MM.1S (cell line): ENCODE measurements at regions not wholly inside any gene's neighbourhood (a gene's known extent, or its start where the extent isn't known, plus 50 kb on each side); places are given as distances from the start of the nearest gene placed in this dataset.

Experiments
- DNase-seq: peaks from one replicate; pipeline ENCODE4 v3.0.0-alpha.2; 2015
- H2AFZ ChIP-seq: fragments of 300-600 bp; sonication (generic); 2 replicates; pipeline ENCODE4 v1.6.0; 2016; ENCODE audit warnings: antibody characterized with exemption, low read length
- H3F3A ChIP-seq: fragments of 300-600 bp; sonication (generic); 2 replicates; pipeline ENCODE4 v1.6.1; 2016; ENCODE audit warnings: mild to moderate bottlenecking, antibody characterized with exemption, low read length, moderate library complexity, mixed read lengths; ENCODE audit not compliant: insufficient read depth
- H3K27ac ChIP-seq: fragments of 300-600 bp; sonication (generic); 2 replicates; pipeline ENCODE4 v1.5.1; 2016; ENCODE audit warnings: mild to moderate bottlenecking, low read length
- H3K27me3 ChIP-seq: fragments of 300-600 bp; sonication (generic); replicated peaks from 2 replicates; pipeline ENCODE4 v1.6.0; 2016; ENCODE audit warnings: low read length; ENCODE audit not compliant: insufficient read depth
- H3K36me3 ChIP-seq: fragments of 300-600 bp; sonication (generic); replicated peaks from 2 replicates; pipeline ENCODE4 v1.6.1; 2016; ENCODE audit warnings: mild to moderate bottlenecking, low read length, mixed read lengths; ENCODE audit not compliant: insufficient read depth
- H3K4me1 ChIP-seq: fragments of 300-600 bp; sonication (generic); 2 replicates; pipeline ENCODE4 v1.6.1; 2016; ENCODE audit warnings: low read length, mixed read lengths
- H3K4me2 ChIP-seq: fragments of 300-600 bp; sonication (generic); 2 replicates; pipeline ENCODE4 v1.6.0; 2016; ENCODE audit warnings: low read depth, low read length
- H3K4me3 ChIP-seq: fragments of 300-600 bp; sonication (generic); 2 replicates; pipeline ENCODE4 v1.5.1; 2016; ENCODE audit warnings: low read length, mixed read lengths
- H3K79me2 ChIP-seq: fragments of 300-600 bp; sonication (generic); 2 replicates; pipeline ENCODE4 v1.6.1; 2016; ENCODE audit warnings: mixed run types, low read length, mixed read lengths
- H3K9ac ChIP-seq: fragments of 300-600 bp; sonication (generic); 2 replicates; pipeline ENCODE4 v1.6.1; 2016; ENCODE audit warnings: low read length, mixed read lengths
- H3K9me2 ChIP-seq: fragments of 300-600 bp; sonication (generic); replicated peaks from 2 replicates; pipeline ENCODE4 v1.6.1; 2016; ENCODE audit warnings: mild to moderate bottlenecking, low read length, mixed read lengths; ENCODE audit not compliant: insufficient read depth
- H3K9me3 ChIP-seq: fragments of 300-600 bp; sonication (generic); replicated peaks from 2 replicates; pipeline ENCODE4 v1.6.1; 2016; ENCODE audit warnings: mild to moderate bottlenecking, low read length, mixed read lengths; ENCODE audit not compliant: insufficient read depth
- H4K20me1 ChIP-seq: fragments of 300-600 bp; sonication (generic); 2 replicates; pipeline ENCODE4 v1.6.1; 2016; ENCODE audit warnings: mild to moderate bottlenecking, low read length, moderate library complexity, mixed read lengths; ENCODE audit not compliant: insufficient read depth
- EZH2 ChIP-seq: fragments of 300-600 bp; sonication (generic); optimal IDR thresholded peaks from 2 replicates; pipeline ENCODE3; 2017; ENCODE audit warnings: low read depth, mild to moderate bottlenecking, antibody characterized with exemption, low read length, mixed read lengths
- EZH2phosphoT487 ChIP-seq: fragments of 300-600 bp; sonication (generic); IDR thresholded peaks from 2 replicates; pipeline ENCODE4 v1.6.1; 2018; ENCODE audit warnings: antibody characterized with exemption, low read length
- TF ChIP-seq, protein P1 (sequence below): fragments of 300-600 bp; sonication (generic); IDR thresholded peaks from 2 replicates; pipeline ENCODE4 v1.5.1; 2016; ENCODE audit warnings: antibody characterized with exemption, low read length, mixed read lengths

DNA sequence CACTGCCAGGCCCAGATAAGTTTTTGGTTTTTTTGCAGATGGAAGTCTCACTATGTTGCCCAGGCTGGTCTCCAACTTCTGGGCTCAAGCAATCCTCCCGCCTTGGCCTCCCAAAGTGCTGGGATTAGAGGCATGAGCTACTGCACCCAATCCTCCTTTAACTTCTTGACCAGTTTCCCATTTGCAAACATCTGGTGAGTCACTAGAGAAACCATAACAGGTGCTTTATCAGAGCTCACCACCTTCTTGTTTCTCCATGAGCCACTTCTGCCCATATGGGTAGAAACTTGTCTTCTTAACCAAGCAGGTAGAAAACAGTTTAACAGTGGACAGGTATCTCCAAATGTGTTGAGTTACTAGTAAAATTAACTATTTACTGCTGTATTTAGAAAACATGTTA is 128.4 kb upstream of the AP1S2 start:
- Histone ChIP-seq H3K79me2 (no peaks in the 10 kb centered on the region), H3K27me3 (no peaks in the 10 kb centered on the region), H3K4me3 (no peak overlapping the region), H3K9me2 (no peaks in the 10 kb centered on the region), H3F3A (no peaks in the 10 kb centered on the region), H4K20me1 (no peaks in the 10 kb centered on the region), H3K9ac (no peak overlapping the region), H3K9me3 (no peaks in the 10 kb centered on the region), H2AFZ (no peak overlapping the region), H3K36me3 (no peaks in the 10 kb centered on the region), H3K4me1 (no peaks in the 10 kb centered on the region), H3K27ac (no peak overlapping the region), H3K4me2 (no peak overlapping the region)
- no peak for DNase-seq
- TF ChIP-seq, protein P1, sequence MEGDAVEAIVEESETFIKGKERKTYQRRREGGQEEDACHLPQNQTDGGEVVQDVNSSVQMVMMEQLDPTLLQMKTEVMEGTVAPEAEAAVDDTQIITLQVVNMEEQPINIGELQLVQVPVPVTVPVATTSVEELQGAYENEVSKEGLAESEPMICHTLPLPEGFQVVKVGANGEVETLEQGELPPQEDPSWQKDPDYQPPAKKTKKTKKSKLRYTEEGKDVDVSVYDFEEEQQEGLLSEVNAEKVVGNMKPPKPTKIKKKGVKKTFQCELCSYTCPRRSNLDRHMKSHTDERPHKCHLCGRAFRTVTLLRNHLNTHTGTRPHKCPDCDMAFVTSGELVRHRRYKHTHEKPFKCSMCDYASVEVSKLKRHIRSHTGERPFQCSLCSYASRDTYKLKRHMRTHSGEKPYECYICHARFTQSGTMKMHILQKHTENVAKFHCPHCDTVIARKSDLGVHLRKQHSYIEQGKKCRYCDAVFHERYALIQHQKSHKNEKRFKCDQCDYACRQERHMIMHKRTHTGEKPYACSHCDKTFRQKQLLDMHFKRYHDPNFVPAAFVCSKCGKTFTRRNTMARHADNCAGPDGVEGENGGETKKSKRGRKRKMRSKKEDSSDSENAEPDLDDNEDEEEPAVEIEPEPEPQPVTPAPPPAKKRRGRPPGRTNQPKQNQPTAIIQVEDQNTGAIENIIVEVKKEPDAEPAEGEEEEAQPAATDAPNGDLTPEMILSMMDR: no peak

DNA sequence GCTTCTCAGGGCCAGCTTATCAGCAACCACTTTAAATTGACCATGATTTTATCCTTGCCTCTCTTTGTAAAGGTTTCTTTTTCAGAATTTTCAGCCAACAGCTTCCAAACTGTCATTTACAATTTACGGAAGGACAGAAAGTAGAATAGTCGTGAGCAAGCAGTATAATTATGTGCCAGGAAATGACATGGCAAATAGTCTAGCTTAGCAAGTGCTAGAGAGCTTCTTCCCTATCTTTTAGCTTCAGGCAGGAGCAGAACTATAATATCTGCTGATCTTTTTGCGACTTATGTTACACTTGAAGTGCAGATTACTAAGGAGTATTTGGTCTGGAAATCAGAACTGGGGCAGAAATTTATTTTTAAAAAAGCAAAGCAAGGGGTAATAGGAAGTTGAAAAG is 123.0 kb upstream of the AP1S2 start:
- Histone ChIP-seq H3K9me3 (no peaks in the 10 kb centered on the region), H3K4me1 (no peaks in the 10 kb centered on the region), H3K79me2 (no peaks in the 10 kb centered on the region), H2AFZ (no peak overlapping the region), H3K4me3 (no peak overlapping the region), H4K20me1 (no peaks in the 10 kb centered on the region), H3F3A (no peaks in the 10 kb centered on the region), H3K9ac (no peak overlapping the region), H3K9me2 (no peaks in the 10 kb centered on the region), H3K27ac (no peak overlapping the region), H3K4me2 (no peak overlapping the region), H3K27me3 (no peaks in the 10 kb centered on the region), H3K36me3 (no peaks in the 10 kb centered on the region)
- DNase-seq: no peak
- TF ChIP-seq EZH2phosphoT487 (no peak), EZH2 (no peak)
- TF ChIP-seq, protein P1: no peak

DNA sequence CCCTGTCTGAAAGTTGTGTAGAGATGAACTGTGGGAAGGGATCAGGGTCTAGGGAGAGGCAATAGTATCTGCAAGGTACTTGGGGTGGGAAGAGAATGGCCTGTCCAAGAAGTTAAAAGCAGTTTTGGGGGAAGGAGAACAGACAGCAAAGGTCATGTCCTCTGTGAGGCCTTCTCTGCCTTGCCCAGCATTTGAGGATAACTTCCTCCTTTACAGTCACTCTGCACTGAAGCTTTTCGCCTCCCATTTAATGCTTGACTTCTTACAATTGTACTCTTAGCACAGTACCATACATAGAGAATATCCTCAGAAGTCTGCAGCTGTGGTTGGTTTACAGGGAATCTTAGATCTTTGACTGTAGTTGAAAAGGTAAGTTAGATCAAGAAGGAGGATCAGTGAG is 121.8 kb upstream of the AP1S2 start:
- DNase-seq: no peak
- no peak for TF ChIP-seq EZH2phosphoT487
- no peak for TF ChIP-seq EZH2
- TF ChIP-seq, protein P1: no peak
- no peaks in the 10 kb centered on the region for H3K27me3 ChIP-seq

DNA sequence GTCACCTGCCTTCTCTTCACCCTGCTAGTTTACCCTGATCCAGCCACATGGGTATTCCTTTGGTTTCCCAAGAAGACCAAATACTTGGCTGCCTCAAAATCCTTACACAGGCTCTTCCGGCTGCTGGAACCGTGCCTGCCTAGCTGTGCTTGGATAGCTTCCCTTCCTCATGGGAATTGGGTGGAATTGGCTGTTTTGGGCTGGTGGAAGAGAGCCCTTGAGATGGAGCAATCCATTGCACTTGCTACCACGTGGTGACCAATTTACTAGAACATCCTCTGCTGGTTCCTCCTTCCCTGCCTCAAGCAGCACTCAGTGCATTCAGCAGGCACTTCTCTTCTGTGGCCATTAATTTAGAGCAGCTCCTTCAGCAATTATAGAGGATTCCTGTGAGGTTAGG is 119.3 kb upstream of the AP1S2 start:
- no peaks in the 10 kb centered on the region for H3K4me1 ChIP-seq
- TF ChIP-seq EZH2: no peak
- no peak for TF ChIP-seq EZH2phosphoT487
- TF ChIP-seq, protein P1: no peak
- no peak for DNase-seq

More for the DNA sequence above, 121.8 kb upstream of the AP1S2 start:
- no peaks in the 10 kb centered on the region for H4K20me1 ChIP-seq
- H3K36me3 ChIP-seq: no peaks in the 10 kb centered on the region
- H3K9me2 ChIP-seq: no peaks in the 10 kb centered on the region
- H3K9me3 ChIP-seq: no peaks in the 10 kb centered on the region
- no peaks in the 10 kb centered on the region for H3K4me1 ChIP-seq
- no peaks in the 10 kb centered on the region for H3K79me2 ChIP-seq
- H3K4me2 ChIP-seq: no peak overlapping the region
- no peak overlapping the region for H3K9ac ChIP-seq
- H3F3A ChIP-seq: no peaks in the 10 kb centered on the region
- H3K4me3 ChIP-seq: no peak overlapping the region
- no peak overlapping the region for H3K27ac ChIP-seq
- H2AFZ ChIP-seq: no peak overlapping the region

More for the DNA sequence above, 119.3 kb upstream of the AP1S2 start:
- H4K20me1 ChIP-seq: no peaks in the 10 kb centered on the region
- H3K9me2 ChIP-seq: no peaks in the 10 kb centered on the region
- H2AFZ ChIP-seq: no peak overlapping the region
- H3K4me2 ChIP-seq: no peak overlapping the region
- H3F3A ChIP-seq: no peaks in the 10 kb centered on the region
- H3K27me3 ChIP-seq: no peaks in the 10 kb centered on the region
- H3K9me3 ChIP-seq: no peaks in the 10 kb centered on the region
- H3K27ac ChIP-seq: no peak overlapping the region
- H3K36me3 ChIP-seq: no peaks in the 10 kb centered on the region
- H3K4me3 ChIP-seq: no peak overlapping the region
- no peak overlapping the region for H3K9ac ChIP-seq
- H3K79me2 ChIP-seq: no peaks in the 10 kb centered on the region
